ENCODE measurements at regions not wholly inside any gene's neighbourhood (a gene's known extent, or its start where the extent isn't known, plus 50 kb on each side); places are given as distances from the start of the nearest gene placed in this dataset.
"Not testable (repeated sequence)": the region's sequence is repeated elsewhere in the genome, so short reads cannot be mapped to it uniquely, and the experiment has no call there.

DNA sequence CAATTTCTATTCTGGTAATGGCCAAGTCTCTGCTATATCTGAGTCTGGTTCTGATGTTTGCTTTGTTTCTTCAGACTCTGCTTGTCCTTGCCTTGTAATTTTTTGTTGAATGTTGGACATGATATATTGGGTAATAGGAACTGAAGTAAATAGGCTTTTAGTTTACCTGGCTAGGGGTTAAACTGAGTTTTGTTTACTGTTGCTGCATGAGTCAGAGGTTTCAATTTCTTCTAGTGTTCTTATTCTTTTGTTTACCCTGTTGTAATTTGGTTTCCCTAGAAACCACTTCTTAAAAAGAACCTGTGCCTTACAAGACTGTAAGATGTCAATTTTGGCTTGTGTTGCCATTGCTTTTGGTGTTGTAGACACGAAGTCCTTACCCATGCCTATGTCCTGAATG, 285.0 kb upstream of the KCNH7 start:
- no peaks in the 10 kb centered on the region for H3K4me1 ChIP-seq (ENCODE audit: control insufficient read depth in 1 of 2, insufficient read depth in 1 of 2, low read depth in 1 of 2, low read length in 1 of 2)
- H3K27me3 ChIP-seq, result peaks cover 40% of the 10 kb centered on the region
- H3K9me3 ChIP-seq, result no peaks in the 10 kb centered on the region
- H3K36me3 ChIP-seq, result no peaks in the 10 kb centered on the region
- no peak overlapping the region for H3K4me3 ChIP-seq (ENCODE audit: low read depth in 1 of 2, low read length in 1 of 2)
- H3K27ac ChIP-seq, result no peak overlapping the region
- TF ChIP-seq, protein P1, sequence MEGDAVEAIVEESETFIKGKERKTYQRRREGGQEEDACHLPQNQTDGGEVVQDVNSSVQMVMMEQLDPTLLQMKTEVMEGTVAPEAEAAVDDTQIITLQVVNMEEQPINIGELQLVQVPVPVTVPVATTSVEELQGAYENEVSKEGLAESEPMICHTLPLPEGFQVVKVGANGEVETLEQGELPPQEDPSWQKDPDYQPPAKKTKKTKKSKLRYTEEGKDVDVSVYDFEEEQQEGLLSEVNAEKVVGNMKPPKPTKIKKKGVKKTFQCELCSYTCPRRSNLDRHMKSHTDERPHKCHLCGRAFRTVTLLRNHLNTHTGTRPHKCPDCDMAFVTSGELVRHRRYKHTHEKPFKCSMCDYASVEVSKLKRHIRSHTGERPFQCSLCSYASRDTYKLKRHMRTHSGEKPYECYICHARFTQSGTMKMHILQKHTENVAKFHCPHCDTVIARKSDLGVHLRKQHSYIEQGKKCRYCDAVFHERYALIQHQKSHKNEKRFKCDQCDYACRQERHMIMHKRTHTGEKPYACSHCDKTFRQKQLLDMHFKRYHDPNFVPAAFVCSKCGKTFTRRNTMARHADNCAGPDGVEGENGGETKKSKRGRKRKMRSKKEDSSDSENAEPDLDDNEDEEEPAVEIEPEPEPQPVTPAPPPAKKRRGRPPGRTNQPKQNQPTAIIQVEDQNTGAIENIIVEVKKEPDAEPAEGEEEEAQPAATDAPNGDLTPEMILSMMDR (IDR thresholded peaks at IDR 0.05), result no peak

DNA sequence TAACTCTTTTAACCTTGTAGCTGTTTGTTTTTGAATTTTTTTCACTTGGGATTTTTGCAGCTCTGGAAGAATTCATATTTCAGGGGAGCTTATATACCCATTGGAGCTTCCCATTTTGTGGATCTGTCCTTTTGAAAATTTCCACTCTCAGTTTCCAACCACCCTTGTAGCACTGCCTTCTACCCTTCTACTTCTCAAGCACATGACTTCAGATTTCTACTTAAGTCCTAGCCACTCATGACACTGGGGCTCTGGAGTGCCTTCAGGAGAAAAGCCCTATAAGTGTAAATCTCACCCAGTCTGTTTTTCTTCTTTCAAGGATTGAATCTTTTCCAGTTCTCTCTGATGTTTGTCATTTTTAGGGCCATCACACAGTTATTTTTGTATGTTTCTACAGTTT, 283.7 kb upstream of the KCNH7 start:
- TF ChIP-seq, protein P1 (IDR thresholded peaks at IDR 0.05), result no peak

DNA sequence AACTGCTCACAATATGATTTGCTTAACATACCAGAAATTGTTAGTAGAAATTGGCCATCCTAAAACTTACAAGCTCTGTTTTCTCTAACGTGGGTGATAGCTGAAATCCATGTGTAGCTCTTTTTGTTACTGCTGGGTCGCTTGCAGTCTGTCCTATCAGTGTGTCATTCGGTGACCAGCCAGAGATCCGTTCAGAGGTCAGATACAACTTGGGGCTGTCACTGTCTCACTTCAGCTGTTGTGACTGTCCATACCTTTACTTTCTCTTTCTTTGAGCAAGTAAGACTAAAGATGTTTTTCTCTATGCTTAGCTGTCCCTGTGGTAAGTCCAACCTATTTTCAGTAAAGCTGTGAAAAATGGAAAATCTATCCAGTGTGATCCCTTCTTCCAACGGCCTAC, 282.9 kb upstream of the KCNH7 start:
- no peaks in the 10 kb centered on the region for H3K9me3 ChIP-seq

More for the DNA sequence above, 283.7 kb upstream of the KCNH7 start:
- H3K9me3 ChIP-seq, result no peaks in the 10 kb centered on the region
- no peaks in the 10 kb centered on the region for H3K4me1 ChIP-seq (ENCODE audit: control insufficient read depth in 1 of 2, insufficient read depth in 1 of 2, low read depth in 1 of 2, low read length in 1 of 2)
- peaks cover 29% of the 10 kb centered on the region for H3K27me3 ChIP-seq
- no peaks in the 10 kb centered on the region for H3K36me3 ChIP-seq
- H3K4me3 ChIP-seq (ENCODE audit: low read depth in 1 of 2, low read length in 1 of 2), result no peak overlapping the region
- H3K27ac ChIP-seq, result no peak overlapping the region

DNA sequence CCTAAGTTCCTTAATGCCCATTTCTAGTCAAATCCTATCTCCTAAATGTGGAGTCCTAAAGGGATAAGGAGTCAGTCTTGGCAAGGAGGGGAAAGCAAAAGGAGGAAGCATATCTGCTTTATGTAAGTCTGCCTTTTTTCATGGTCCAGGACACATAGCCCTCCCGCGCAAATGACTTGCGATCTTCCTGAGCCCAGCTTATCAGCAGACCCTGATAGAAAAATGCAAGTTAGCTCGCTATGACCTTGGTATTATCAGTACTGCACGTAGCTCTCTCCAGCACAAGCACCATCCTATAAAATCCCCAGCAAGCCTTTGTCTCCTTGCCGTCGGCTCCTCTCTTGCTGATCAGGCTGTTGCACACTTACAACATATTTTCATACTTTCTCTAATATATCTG, 281.4 kb upstream of the KCNH7 start:
- H3K27me3 ChIP-seq, result peaks cover 16% of the 10 kb centered on the region
- no peaks in the 10 kb centered on the region for H3K9me3 ChIP-seq
- no peak overlapping the region for H3K27ac ChIP-seq
- H3K4me3 ChIP-seq (ENCODE audit: low read depth in 1 of 2, low read length in 1 of 2), result no peak overlapping the region
- H3K4me1 ChIP-seq (ENCODE audit: control insufficient read depth in 1 of 2, insufficient read depth in 1 of 2, low read depth in 1 of 2, low read length in 1 of 2), result no peaks in the 10 kb centered on the region
- TF ChIP-seq, protein P1 (IDR thresholded peaks at IDR 0.05), result no peak
- H3K36me3 ChIP-seq, result no peaks in the 10 kb centered on the region

More for the DNA sequence above, 282.9 kb upstream of the KCNH7 start:
- TF ChIP-seq, protein P1 (IDR thresholded peaks at IDR 0.05), result no peak
- Histone ChIP-seq H3K27ac (no peak overlapping the region), H3K36me3 (no peaks in the 10 kb centered on the region), H3K4me3 (ENCODE audit: low read depth in 1 of 2, low read length in 1 of 2) (no peak overlapping the region), H3K27me3 (peaks cover 25% of the 10 kb centered on the region), H3K4me1 (ENCODE audit: control insufficient read depth in 1 of 2, insufficient read depth in 1 of 2, low read depth in 1 of 2, low read length in 1 of 2) (no peaks in the 10 kb centered on the region)

DNA sequence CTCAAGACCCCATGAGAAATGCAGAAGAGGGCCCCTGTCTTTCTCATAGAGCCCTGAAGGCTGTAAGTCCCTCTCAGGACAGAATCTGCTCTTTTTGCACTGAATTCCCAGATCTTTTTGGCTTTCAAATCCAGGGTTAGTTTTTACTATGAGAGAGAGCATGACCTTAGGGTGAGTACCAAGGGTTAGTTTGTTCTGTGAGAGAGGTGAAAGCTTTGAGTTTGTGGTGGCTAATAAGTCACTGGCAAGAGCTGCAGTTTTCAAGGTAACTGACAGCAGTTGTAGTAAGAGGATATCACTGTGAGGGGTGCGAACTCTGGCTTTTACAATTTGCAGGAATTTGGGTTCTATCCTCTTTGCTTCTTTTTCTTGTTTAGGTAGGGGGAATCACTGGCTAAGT, 248.4 kb upstream of the KCNH7 start:
- Histone ChIP-seq H3K36me3 (no peaks in the 10 kb centered on the region), H3K4me3 (ENCODE audit: low read depth in 1 of 2, low read length in 1 of 2) (no peak overlapping the region), H3K27ac (no peak overlapping the region), H3K27me3 (no peaks in the 10 kb centered on the region), H3K4me1 (ENCODE audit: control insufficient read depth in 1 of 2, insufficient read depth in 1 of 2, low read depth in 1 of 2, low read length in 1 of 2) (no peaks in the 10 kb centered on the region), H3K9me3 (no peaks in the 10 kb centered on the region)
- TF ChIP-seq, protein P1 (IDR thresholded peaks at IDR 0.05), result no peak

DNA sequence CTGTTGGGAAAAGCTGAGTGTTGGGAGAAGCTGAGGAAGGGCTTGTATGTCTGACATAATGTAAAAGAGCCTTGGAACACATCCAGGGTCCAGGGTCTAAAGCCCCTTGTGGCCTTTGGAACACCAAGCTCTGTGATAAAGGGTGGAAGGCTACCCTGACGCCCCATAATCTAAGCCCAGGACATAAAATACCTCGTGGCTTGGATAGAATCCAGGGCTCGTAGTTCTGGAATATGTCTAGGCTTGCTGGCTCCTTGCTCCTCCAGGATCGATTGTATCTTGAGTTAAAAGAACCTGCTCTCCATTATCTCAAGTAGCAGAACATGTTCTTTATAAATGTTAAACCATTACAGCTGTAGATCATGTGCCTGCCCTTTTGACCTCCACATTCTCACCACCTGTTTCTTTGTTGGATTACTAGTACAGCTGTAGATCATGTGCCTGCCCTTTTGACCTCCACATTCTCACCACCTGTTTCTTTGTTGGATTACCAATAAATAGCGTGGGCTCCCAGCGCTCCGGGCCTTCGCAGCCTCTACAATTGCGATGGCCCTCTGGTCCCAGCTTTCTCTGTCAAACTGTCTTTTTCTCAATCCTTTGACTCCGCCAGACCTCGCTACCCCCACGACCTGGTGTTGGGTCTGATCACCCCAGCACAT, 246.9 kb upstream of the KCNH7 start:
- not testable (repeated sequence) for H3K27ac ChIP-seq; H3K36me3 ChIP-seq; H3K4me3 ChIP-seq (ENCODE audit: low read depth in 1 of 2, low read length in 1 of 2); H3K4me1 ChIP-seq (ENCODE audit: control insufficient read depth in 1 of 2, insufficient read depth in 1 of 2, low read depth in 1 of 2, low read length in 1 of 2); H3K27me3 ChIP-seq; H3K9me3 ChIP-seq

Data from neutrophil (primary cell).